CD4-positive, alpha-beta memory T cell (primary cell): ENCODE measurements at regions not wholly inside any gene's neighbourhood (a gene's known extent, or its start where the extent isn't known, plus 50 kb on each side); places are given as distances from the start of the nearest gene placed in this dataset.
"Not testable (repeated sequence)": the region's sequence is repeated elsewhere in the genome, so short reads cannot be mapped to it uniquely, and the experiment has no call there.

Experiments
- CTCF ChIA-PET: fragments of 350-600 bp; sonication (Branson Sonifier 250); formaldehyde crosslinking; loops from one replicate; lab custom pipeline; 2021; ENCODE audit warnings: inconsistent platforms; ENCODE audit not compliant: partially characterized antibody; lab: Charles Lee
- POLR2A ChIA-PET: fragments of 350-600 bp; sonication (Branson Sonifier 250); formaldehyde crosslinking; loops from one replicate; lab custom pipeline; 2021; ENCODE audit not compliant: partially characterized antibody; lab: Charles Lee
- DNase-seq, 5 donors: peaks; one replicate each; pipeline versions ENCODE4 v3.0.0 to v3.0.0-alpha.2; 2020 to 2022; ENCODE audit warnings: mixed read lengths in 1 of 5
- H3K27ac ChIP-seq: one replicate; pipeline ENCODE4 v1.7.0; 2013; ENCODE audit warnings: low read depth, low read length
- H3K27me3 ChIP-seq: 2 replicates; pipeline ENCODE4 v1.7.0; 2013; ENCODE audit warnings: mild to moderate bottlenecking, low read length, moderate library complexity; ENCODE audit not compliant: insufficient read depth
- H3K36me3 ChIP-seq: 2 replicates; pipeline ENCODE4 v1.7.0; 2013; ENCODE audit warnings: mild to moderate bottlenecking, low read length, moderate library complexity; ENCODE audit not compliant: insufficient read depth
- H3K4me1 ChIP-seq: 2 replicates; pipeline ENCODE4 v1.7.0; 2013; ENCODE audit warnings: mild to moderate bottlenecking, low read length, moderate library complexity; ENCODE audit not compliant: insufficient read depth
- H3K4me3 ChIP-seq, 2 donors: one replicate each; pipeline ENCODE4 v1.7.0; 2013; ENCODE audit warnings: low read length in 2 of 2, mild to moderate bottlenecking in 1 of 2
- H3K9me3 ChIP-seq, 2 donors: one replicate each; pipeline ENCODE4 v1.7.0; 2013; ENCODE audit warnings: low read length in 2 of 2, control low read depth in 1 of 2; ENCODE audit not compliant: control insufficient read depth in 1 of 2
- H3K27ac Mint-ChIP-seq, 7 donors: one replicate each; pipeline ENCODE4 v1.8.0; 2020 to 2021; ENCODE audit warnings: mixed read lengths in 7 of 7, mild to moderate bottlenecking in 6 of 7, inconsistent platforms in 3 of 7, moderate library complexity in 3 of 7
- H3K27me3 Mint-ChIP-seq, 2 donors: one replicate each; pipeline ENCODE4 v1.8.0; 2020 to 2021; ENCODE audit warnings: mixed read lengths in 2 of 2
- H3K36me3 Mint-ChIP-seq, 2 donors: one replicate each; pipeline ENCODE4 v1.8.0; 2020 to 2021; ENCODE audit warnings: mixed read lengths in 2 of 2, inconsistent platforms in 1 of 2, mild to moderate bottlenecking in 1 of 2
- H3K4me1 Mint-ChIP-seq, 4 donors: one replicate each; pipeline ENCODE4 v1.8.0; 2020 to 2021; ENCODE audit warnings: mixed read lengths in 4 of 4, mild to moderate bottlenecking in 1 of 4
- H3K4me3 Mint-ChIP-seq, 8 donors: one replicate each; pipeline ENCODE4 v1.8.0; 2020 to 2021; ENCODE audit warnings: mixed read lengths in 8 of 8, mild to moderate bottlenecking in 7 of 8, moderate library complexity in 6 of 8, inconsistent platforms in 3 of 8
- H3K9me3 Mint-ChIP-seq, 8 donors: one replicate each; pipeline ENCODE4 v1.8.0; 2020 to 2021; ENCODE audit warnings: mixed read lengths in 8 of 8, mild to moderate bottlenecking in 5 of 8, inconsistent platforms in 3 of 8, moderate library complexity in 1 of 8
- intact Hi-C: fragments of 100-400 bp; cut with micrococcal nuclease; formaldehyde crosslinking; loops from one replicate; pipeline ENCODE4 v1.15.1; 2023

GRCh38 chr14:105742531-105742848, 216.1 kb downstream of the TMEM121 start:
- Histone ChIP-seq H3K9me3 (no peaks in the 10 kb centered on the region), H3K36me3 (no peaks in the 10 kb centered on the region), H3K27ac (no peak overlapping the region), H3K4me1 (no peaks in the 10 kb centered on the region), H3K27me3 (no peaks in the 10 kb centered on the region), H3K4me3 (no peak overlapping the region)
- Mint-ChIP-seq H3K27me3 (peaks cover 2 to 4% of the 10 kb centered on the region in 2 donors), H3K27ac (no peak overlapping the region), H3K4me3 (no peak overlapping the region), H3K36me3 (no peaks in the 10 kb centered on the region), H3K9me3 (no peaks in the 10 kb centered on the region), H3K4me1 (no peaks in the 10 kb centered on the region)
- POLR2A ChIA-PET: no interaction called here
- CTCF ChIA-PET: no interaction called here
- intact Hi-C loops: loop anchor here (5.0 kb wide), 1 partner anchor 115 kb away; no protein-coding TSS in a partner anchor
- no peak for DNase-seq

GRCh38 chr14:105742904-105743701, 216.7 kb downstream of the TMEM121 start:
- H3K27ac Mint-ChIP-seq, H3K27me3 Mint-ChIP-seq, H3K4me1 ChIP-seq, H3K27ac ChIP-seq, H3K36me3 ChIP-seq, H3K9me3 Mint-ChIP-seq, H3K4me3 ChIP-seq, H3K9me3 ChIP-seq, H3K4me3 Mint-ChIP-seq, H3K27me3 ChIP-seq, DNase-seq, H3K4me1 Mint-ChIP-seq, CTCF ChIA-PET, H3K36me3 Mint-ChIP-seq, POLR2A ChIA-PET: not testable (repeated sequence)
- intact Hi-C loops: loop anchor here (5.0 kb wide), 1 partner anchor 116 kb away; no protein-coding TSS in a partner anchor

DNA sequence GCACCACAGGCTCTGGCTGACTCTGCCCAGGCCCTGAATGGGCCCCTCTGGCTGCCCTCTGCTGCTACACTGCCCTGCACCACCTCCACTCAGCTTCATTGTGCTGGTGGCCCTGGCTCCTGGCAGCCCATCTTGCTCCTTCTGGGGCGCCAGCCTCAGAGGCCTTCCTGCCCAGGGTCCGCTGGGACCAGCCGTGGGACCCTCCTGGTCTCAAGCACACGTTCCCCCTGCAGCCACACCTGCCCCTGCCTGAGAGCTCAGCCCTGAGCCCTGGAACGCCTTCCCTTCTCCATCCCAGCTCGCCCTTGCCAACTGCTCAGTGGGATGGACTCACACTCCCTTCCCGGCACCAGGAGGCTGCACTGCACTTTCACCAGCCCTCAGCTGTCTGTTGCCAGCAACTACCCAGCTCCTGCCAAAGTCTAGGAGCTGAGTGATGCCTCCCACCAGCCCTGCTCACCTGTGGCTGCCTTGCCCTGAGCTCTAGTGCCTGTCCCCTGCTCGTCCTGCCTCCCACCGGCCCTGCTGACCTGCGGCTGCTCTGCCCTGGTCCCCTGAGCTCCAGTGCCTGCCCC, 217.9 kb downstream of the TMEM121 start:
- H3K27ac Mint-ChIP-seq, H3K36me3 Mint-ChIP-seq, H3K9me3 Mint-ChIP-seq, H3K36me3 ChIP-seq, H3K27me3 ChIP-seq, H3K4me3 Mint-ChIP-seq, H3K4me1 ChIP-seq, H3K4me1 Mint-ChIP-seq, H3K9me3 ChIP-seq, H3K27me3 Mint-ChIP-seq, H3K27ac ChIP-seq, H3K4me3 ChIP-seq, POLR2A ChIA-PET, CTCF ChIA-PET, DNase-seq: not testable (repeated sequence)
- intact Hi-C loops: loop anchor here (5.0 kb wide), 1 partner anchor 117 kb away; no protein-coding TSS in a partner anchor

DNA sequence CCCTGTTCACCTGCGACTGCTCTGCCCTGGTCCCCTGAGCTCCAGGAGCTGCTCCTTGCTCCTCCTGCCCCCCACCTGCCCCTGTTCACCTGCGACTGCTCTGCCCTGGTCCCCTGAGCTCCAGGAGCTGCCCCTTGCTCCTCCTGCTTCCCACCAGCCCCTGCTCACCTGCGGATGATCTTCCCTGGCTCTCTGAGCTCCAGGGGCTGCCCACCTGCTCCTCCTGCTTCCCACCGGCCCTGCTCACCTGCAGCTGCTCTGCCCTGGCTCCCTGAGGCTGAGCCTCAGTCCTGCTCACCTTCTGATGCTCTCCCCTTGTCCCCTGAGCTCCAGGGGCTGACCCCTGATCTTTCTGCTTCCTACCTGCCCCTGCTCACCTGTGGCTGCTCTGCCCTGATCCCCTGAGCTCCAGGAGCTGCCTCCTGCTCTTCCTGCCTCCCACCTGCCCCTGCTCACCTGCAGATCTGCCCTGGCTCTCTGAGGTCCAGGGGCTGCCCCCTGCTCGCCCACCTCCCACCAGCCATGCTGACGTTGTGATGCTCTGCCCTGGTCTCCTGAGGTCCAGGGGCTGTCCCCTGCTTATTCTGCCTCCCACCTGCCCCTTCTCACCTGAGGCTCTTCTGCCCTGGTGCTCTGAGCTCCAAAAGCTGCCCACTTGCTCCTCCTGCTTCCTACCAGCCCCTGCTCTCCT, 219.2 kb downstream of the TMEM121 start:
- Histone ChIP-seq H3K27ac (no peak overlapping the region), H3K4me3 (no peak overlapping the region), H3K27me3 (no peaks in the 10 kb centered on the region), H3K9me3 (no peaks in the 10 kb centered on the region), H3K36me3 (no peaks in the 10 kb centered on the region), H3K4me1 (no peaks in the 10 kb centered on the region)
- no peaks in the 10 kb centered on the region for H3K36me3 Mint-ChIP-seq
- H3K27ac Mint-ChIP-seq: no peak overlapping the region
- intact Hi-C loops: no loop called here
- peak in 1 of 5 donors; percentile 37 for DNase-seq
- ChIA-PET CTCF (no interaction called here), POLR2A (no interaction called here)
- H3K27me3 Mint-ChIP-seq: peaks cover 2 to 7% of the 10 kb centered on the region in 2 donors
- H3K9me3 Mint-ChIP-seq: no peaks in the 10 kb centered on the region
- no peaks in the 10 kb centered on the region for H3K4me1 Mint-ChIP-seq
- H3K4me3 Mint-ChIP-seq: no peak overlapping the region

DNA sequence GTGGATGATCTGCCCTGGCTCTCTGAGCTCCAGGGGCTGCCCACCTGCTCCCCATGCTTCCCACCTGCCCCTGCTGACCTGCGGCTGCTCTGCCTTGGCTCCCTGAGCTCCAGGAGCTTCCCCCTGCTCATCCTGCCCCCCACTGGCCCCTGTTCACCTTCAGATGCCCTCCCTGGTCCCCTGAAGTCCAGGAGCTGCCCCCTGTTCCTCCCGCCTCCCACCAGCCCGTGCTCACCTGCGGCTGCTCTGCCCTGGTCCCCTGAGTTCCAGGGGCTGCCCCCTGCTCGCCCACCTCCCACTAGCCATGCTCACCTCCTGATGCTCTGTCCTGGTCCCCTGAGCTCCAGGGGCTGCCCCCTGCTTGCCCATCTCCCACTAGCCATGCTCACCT, 219.7 kb downstream of the TMEM121 start:
- Histone ChIP-seq H3K27ac (no peak overlapping the region), H3K36me3 (no peaks in the 10 kb centered on the region), H3K9me3 (no peaks in the 10 kb centered on the region), H3K27me3 (no peaks in the 10 kb centered on the region), H3K4me1 (no peaks in the 10 kb centered on the region), H3K4me3 (no peak overlapping the region)
- no peak for DNase-seq
- ChIA-PET POLR2A (no interaction called here), CTCF (no interaction called here)
- Mint-ChIP-seq H3K9me3 (no peaks in the 10 kb centered on the region), H3K4me1 (no peaks in the 10 kb centered on the region), H3K27me3 (peaks cover 2 to 7% of the 10 kb centered on the region in 2 donors), H3K27ac (no peak overlapping the region), H3K36me3 (no peaks in the 10 kb centered on the region), H3K4me3 (no peak overlapping the region)
- intact Hi-C loops: no loop called here

DNA sequence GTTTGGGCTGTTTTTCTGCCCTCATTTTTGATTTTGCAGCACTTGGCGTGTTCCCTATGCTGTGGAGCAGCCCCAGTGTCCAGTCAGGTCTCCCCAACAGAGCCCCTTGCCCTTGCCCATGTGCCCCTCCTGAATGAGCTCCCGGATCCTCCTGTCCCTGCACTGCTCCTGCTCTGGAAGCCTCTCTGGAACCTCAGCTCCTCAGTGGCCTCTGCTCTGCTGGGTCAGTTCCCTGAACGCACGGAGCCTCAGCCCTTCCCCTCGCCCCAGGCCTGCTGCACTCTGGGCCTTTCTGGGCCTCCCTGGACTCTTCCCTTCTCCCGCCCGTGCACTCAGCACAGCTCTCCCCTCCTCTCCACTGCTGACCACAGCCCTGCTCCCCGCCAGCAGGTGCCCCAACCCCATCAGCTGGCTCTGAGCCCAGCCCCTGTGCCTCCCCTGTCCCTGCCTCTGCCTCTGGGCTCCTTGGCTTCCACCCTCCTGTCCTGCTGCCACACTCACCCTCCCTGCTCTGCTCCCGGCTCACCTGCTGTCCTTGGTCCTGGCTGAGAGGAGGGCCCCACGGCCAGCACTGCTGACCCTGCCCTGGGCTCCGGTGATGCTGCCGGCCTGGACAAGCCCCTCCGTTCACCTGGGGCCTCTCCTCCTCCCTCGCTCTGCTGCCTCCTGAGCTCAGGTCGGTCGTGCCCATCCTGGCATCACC, 220.6 kb downstream of the TMEM121 start:
- intact Hi-C loops, H3K27me3 Mint-ChIP-seq, H3K27me3 ChIP-seq, H3K36me3 ChIP-seq, H3K4me3 Mint-ChIP-seq, H3K27ac ChIP-seq, H3K9me3 ChIP-seq, H3K4me1 ChIP-seq, H3K4me1 Mint-ChIP-seq, H3K27ac Mint-ChIP-seq, H3K36me3 Mint-ChIP-seq, H3K9me3 Mint-ChIP-seq, DNase-seq, H3K4me3 ChIP-seq, POLR2A ChIA-PET, CTCF ChIA-PET: not testable (repeated sequence)

DNA sequence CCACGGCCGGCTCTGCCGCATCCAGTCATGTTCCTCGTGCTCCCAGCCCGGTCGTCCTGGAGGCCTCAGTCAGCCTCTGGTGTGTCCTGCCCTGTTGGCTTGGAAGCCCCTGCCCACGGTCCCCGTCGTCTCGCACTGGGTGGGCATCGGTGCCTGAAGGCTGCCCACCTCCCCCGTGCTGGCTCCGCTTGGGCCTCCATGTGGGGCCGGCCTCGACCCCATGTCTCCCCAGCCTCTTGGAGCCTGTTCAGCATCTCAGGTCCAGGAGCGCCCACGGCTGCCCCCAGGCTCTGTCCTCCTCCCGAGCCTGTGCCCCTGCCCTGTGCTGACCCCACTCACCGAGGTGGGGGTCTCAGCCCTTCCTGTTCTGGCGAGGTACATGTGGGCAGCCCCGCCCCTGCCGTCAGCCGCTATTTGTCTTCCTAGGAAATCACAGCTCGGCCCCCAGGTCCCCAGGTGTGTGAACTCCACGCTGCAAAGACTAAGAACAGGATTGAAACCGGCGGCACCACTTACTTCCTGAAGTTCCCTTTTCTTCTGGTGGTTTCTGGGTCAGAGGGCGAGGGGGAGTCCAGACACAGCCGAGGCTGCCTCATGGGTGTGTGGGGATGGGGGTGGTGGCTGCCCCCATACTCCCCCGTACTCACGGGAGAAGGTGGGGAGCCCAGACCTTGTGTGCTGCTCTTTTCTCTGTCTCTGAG, 221.3 kb downstream of the TMEM121 start:
- H3K27me3 Mint-ChIP-seq, H3K4me3 ChIP-seq, H3K4me3 Mint-ChIP-seq, H3K36me3 Mint-ChIP-seq, H3K36me3 ChIP-seq, POLR2A ChIA-PET, H3K9me3 Mint-ChIP-seq, H3K9me3 ChIP-seq, H3K4me1 Mint-ChIP-seq, CTCF ChIA-PET, intact Hi-C loops, H3K4me1 ChIP-seq, H3K27ac ChIP-seq, H3K27me3 ChIP-seq: not testable (repeated sequence)
- DNase-seq: peak in 1 of 5 donors; percentile 36
- peak overlapping the region in 1 of 7 donors; percentile 24 for H3K27ac Mint-ChIP-seq
